ENCODE measurements at regions not wholly inside any gene's neighbourhood (a gene's known extent, or its start where the extent isn't known, plus 50 kb on each side); places are given as distances from the start of the nearest gene placed in this dataset.

- intact Hi-C loops (cut with micrococcal nuclease) (no loop called here), in situ Hi-C loops (cut with MboI; ENCODE audit: low sequenced_read_pairs) (no loop called here), dilution Hi-C loops (cut with HindIII; ENCODE audit: low sequenced_read_pairs, unreplicated experiment) (no loop called here)
- Histone ChIP-seq H2AFZ (replicated peaks; ENCODE audit: low read length, poor library complexity) (no peak overlapping the region), H4K91ac (ENCODE audit: insufficient read depth, low read depth, low read length) (no peak overlapping the region), H3K56ac (ENCODE audit: extremely low read depth, insufficient read depth, low read length) (no peak overlapping the region), H3K9me1 (ENCODE audit: insufficient read depth, low read length) (no peaks in the 10 kb centered on the region), H3K18ac (ENCODE audit: low read depth, low read length) (no peak overlapping the region), H3K9ac (ENCODE audit: low read depth, low read length) (no peak overlapping the region), H4K5ac (ENCODE audit: low read depth, low read length) (no peak overlapping the region), H3K4ac (ENCODE audit: low read depth, low read length) (no peak overlapping the region), H3K23ac (ENCODE audit: low read depth, low read length) (no peak overlapping the region), H3K36me3 (ENCODE audit: control insufficient read depth, insufficient read depth, low read length) (no peaks in the 10 kb centered on the region), H2AK5ac (ENCODE audit: low read depth, low read length) (no peak overlapping the region), H3K79me1 (ENCODE audit: low read depth in 1 of 2, low read length in 2 of 2) (no peaks in the 10 kb centered on the region), H3K9me3 (ENCODE audit: control insufficient read depth, insufficient read depth, low read length) (peaks cover 8% of the 10 kb centered on the region), H2BK20ac (ENCODE audit: low read depth, low read length) (no peak overlapping the region), H3K14ac (replicated peaks; ENCODE audit: low read depth, low read length) (no peak overlapping the region), H3K27me3 (ENCODE audit: control insufficient read depth, insufficient read depth, low read length) (no peaks in the 10 kb centered on the region), H2BK15ac (ENCODE audit: low read depth, low read length) (no peak overlapping the region), H2BK5ac (ENCODE audit: low read depth, low read length, poor library complexity, severe bottlenecking) (no peak overlapping the region), H4K8ac (ENCODE audit: low read depth in 2 of 2, low read length in 2 of 2) (no peak overlapping the region), H2BK120ac (ENCODE audit: low read depth, low read length) (no peak overlapping the region), H3K4me3 (ENCODE audit: insufficient read depth, low read depth, low read length) (no peak overlapping the region), H3K4me1 (ENCODE audit: control insufficient read depth, insufficient read depth, low read length) (no peaks in the 10 kb centered on the region), H4K20me1 (ENCODE audit: insufficient read depth, low read length) (no peaks in the 10 kb centered on the region), H2AK9ac (replicated peaks; ENCODE audit: low read depth, low read length, poor library complexity) (no peak overlapping the region), H3K27ac (ENCODE audit: insufficient read depth, low read length) (no peak overlapping the region), H3K4me2 (ENCODE audit: low read depth, low read length) (no peak overlapping the region)
- TF ChIP-seq RCOR1 (IDR thresholded peaks at IDR 0.05; ENCODE audit: insufficient replicate concordance, low read length) (no peak), SMC3 (IDR thresholded peaks at IDR 0.05; ENCODE audit: low read depth, low read length) (no peak), BHLHE40 (IDR thresholded peaks at IDR 0.05; ENCODE audit: low read depth, low read length) (no peak), MAFK (IDR thresholded peaks at IDR 0.05; ENCODE audit: low read depth, low read length) (no peak), MAZ (IDR thresholded peaks at IDR 0.05; ENCODE audit: borderline replicate concordance, low read depth, low read length) (no peak), MXI1 (IDR thresholded peaks at IDR 0.05; ENCODE audit: borderline replicate concordance, low read depth, low read length) (no peak), CTCF (conservative IDR thresholded peaks at IDR 0.05; ENCODE audit: low read depth, low read length) (no peak), CEBPB (IDR thresholded peaks at IDR 0.05; ENCODE audit: low read depth, low read length) (no peak), NFE2L2 (IDR thresholded peaks at IDR 0.05; ENCODE audit: low read depth, low read length) (no peak), RAD21 (IDR thresholded peaks at IDR 0.05; ENCODE audit: low read length) (no peak), RFX5 (IDR thresholded peaks at IDR 0.05; ENCODE audit: low read depth, low read length) (no peak), ELK1 (IDR thresholded peaks at IDR 0.05; ENCODE audit: borderline replicate concordance, low read depth, low read length) (no peak), POLR2A (IDR thresholded peaks at IDR 0.05; ENCODE audit: low read depth, low read length) (no peak), FOS (IDR thresholded peaks at IDR 0.05; ENCODE audit: low read depth, low read length) (no peak), USF2 (IDR thresholded peaks at IDR 0.05; ENCODE audit: low read depth, low read length) (no peak), CHD1 (IDR thresholded peaks at IDR 0.05; ENCODE audit: low read depth, low read length) (no peak)
- BruUV-seq (replicated peaks), result no TSS peak
- DNase-seq, result no peak
- POLR2A ChIA-PET (ENCODE audit: unreplicated experiment), result no interaction called here
- CTCF ChIA-PET, result no interaction called here
- no peak for ATAC-seq (ENCODE audit: low read depth)
- WGBS, 2 experiments (ENCODE audit: extremely low coverage in 2 of 2, insufficient read length in 1 of 2), result no CpG with 5 or more reads among the region's 7 CpGs
Observed at GRCh38 chr16:79386299-79386698, 214.2 kb downstream of the MAF start.
